ENCODE measurements at regions not wholly inside any gene's neighbourhood (a gene's known extent, or its start where the extent isn't known, plus 50 kb on each side); places are given as distances from the start of the nearest gene placed in this dataset.
"Not testable (repeated sequence)": the region's sequence is repeated elsewhere in the genome, so short reads cannot be mapped to it uniquely, and the experiment has no call there.

DNA sequence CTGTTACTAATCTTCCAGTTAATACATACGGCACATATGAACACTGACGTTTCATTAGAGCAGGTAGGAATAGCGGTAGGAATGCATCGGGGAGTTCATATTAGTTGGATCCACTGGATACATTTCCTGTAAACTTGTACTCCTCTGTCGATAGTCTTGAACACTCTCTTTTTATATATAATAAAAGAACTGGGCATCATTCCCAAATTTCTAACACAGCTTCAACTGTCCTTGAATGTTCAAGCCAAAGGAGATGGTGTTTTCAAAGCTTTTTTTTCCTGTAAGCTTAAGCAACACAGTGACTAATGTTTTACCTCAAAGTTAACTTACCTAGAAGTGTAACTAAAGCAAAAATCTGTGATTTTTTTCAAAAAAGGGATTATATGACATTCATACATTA, 195.3 kb downstream of the UTRN start:
- no peak for DNase-seq

DNA sequence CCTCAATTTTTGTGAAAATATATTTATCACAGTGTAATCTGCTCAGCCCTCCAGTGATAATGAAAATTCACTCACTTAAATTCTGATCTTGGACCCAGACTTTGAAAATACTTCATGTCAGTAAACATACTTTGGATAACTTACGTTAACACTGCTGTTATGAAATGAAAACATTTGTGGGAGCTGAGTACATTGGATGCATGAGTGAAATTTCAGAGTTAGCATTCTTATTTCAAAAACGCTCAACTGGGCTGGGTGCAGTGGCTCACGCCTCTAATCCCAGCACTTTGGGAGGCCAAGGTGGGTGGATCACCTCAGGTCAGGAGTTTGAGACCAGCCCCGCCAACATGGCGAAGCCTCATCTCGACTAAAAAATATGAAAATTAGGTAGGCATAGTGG, 196.4 kb downstream of the UTRN start:
- DNase-seq = no peak

DNA sequence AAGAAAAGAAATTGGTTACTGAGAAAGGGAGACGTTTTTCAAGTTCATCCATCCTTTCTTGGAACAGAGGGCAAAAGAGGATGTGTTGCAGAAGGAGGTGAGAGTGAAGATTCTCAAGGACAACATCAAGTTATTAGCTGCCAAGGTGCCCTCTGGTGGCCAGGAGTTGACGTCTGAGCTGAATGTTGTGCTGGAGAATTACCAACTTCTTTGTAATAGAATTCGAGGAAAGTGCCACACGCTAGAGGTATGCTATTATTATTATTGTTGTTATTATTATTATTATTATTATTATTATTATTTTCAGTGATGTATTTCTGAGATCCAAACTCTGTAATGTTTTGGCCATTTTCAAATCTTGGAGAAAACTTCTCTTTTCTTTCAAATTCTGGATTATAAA, 197.0 kb downstream of the UTRN start:
- DNase-seq = peak; percentile 79

DNA sequence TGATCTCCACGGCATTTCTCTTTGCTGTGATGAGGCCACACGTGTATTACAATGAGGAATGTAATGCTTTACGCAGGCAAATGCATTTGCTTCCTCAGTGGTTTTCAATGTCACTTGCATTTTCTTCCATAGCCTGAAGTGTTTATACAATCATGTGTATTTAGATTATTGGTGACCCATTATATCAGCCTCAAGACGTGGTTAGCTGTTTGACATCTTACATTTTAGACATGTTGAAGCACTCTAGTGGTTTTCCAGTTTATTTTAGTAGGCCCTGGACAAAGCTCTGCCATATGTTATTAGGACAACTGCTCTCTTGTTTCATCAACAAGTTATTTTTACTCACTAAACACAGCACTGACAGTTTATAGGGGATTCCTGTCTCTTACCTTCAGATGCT, 200.4 kb downstream of the UTRN start:
- DNase-seq = no peak

DNA sequence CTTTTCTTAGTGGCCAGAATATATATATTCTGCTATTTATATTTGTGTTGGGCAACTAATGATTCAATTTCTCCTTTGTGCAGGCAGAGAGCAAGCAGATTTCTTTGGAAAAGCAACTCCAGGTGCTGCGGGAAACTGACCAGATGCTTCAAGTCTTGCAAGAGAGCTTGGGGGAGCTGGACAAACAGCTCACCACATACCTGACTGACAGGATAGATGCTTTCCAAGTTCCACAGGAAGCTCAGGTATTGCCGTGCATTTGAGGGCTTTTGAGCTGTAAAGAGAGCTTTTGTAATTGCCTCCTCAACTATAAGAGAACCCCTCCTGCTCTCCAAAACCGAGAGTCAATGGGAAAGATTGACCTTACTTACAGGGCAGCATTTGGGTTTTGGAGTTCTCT, 203.5 kb downstream of the UTRN start:
- no peak for DNase-seq

DNA sequence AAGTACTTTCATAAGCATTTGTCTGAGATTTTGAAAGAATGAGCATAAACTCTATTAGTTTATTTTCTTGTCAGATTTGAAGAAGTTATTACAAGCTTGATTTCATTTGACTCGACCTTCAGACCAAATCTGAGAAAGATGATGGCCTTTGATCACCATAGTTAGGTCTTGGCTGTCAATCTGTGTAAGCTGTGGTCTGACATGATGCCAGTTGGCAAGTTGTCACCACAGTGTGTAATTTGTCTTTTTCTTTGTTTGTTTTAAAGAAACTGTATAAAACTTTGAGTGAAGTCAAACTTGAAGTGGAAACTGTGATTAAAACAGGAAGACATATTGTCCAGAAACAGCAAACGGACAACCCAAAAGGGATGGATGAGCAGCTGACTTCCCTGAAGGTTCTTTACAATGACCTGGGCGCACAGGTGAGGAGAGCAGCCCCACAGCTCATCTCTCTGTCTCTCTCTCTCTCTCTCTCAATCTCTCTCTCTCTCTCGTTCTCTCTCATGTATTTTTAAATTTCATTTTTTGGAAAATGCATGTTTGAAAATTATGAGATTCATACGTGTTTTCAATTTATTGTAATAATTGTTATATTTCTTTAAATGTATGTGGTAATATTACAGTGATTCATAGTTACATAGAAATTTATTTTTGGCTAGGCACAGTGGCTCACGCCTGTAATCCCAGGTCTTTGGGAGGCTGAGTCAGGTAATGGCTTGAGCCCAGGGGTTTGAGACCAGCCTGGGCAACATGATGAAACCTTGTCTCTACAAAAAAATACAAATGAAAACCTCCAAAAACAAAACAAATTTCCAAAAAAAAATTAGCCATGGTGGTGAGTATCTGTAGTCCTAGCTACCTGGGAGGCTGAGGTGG, 208.1 kb downstream of the UTRN start:
- no peak for DNase-seq

DNA sequence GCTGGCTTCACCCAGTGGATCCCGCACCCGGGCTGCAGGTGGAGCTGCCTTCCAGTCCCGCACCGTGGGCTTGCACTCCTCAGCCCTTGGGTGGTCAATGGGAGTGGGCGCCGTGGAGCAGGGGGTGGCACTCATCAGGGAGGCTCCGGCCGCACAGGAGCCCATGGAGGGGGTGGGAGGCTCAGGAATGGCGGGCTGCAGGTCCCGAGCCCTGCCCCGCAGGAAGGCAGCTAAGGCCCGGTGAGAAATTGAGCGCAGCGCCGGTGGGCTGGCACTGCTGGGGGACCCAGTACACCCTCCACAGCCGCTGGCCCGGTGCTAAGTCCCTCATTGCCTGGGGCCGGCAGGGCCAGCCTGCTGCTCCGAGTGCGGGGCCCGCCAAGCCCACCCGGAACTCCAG, 209.9 kb downstream of the UTRN start:
- DNase-seq = not testable (repeated sequence)

DNA sequence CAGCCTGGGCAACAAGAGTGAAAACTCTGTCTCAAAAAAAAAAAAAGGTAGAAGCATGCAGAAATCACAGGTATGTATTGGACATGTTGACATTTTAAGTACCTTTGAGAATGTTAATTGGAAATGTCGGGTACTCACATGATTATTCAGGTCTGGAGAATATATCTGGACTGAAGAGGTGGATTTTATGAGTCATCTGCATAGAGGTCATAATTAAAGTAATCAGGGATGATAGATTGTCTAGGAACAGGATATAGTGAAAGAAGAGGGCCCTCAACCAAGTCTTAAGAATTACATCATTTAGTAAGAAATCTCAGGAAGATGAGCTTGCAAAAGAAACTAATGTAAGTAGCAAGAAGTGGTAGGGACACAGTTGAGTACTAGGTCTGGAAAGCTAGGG, 212.5 kb downstream of the UTRN start:
- no peak for DNase-seq

DNA sequence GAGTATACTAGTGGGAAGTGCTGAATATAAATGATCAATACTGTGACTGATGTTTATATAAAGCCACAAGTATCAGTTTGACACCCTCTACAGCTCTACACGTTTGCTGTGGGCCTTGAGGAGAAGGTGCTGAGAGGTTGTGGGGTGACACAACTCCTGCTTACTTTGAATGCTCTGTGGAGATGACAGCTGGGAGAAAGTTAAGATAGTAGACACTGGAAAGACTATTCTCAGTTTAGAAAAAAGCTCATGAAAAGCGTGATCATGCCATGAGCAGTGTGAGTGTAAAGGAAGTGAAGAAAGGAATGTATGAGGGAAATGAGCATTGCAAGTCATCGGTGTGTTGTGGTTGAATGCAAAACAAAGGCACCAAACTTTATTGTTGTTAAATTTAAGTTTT, 215.8 kb downstream of the UTRN start:
- DNase-seq = no peak

DNA sequence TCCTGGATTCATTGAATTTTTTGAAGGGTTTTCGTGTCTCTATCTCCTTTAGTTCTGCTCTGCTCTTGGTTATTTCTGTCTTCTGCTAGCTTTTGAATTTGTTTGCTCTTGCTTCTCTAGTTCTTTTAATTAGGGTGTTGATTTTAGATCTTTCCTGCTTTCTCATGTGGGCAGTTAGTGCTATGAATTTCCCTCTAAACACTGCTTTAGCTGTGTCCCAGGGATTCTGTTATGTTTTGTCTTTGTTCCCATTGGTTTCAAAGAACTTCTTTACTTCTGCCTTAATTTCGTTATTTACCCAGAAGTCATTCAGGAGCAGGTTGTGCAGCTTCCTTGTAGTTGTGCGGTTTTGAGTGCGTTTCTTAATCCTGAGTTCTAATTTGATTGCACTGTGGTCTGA, 220.1 kb downstream of the UTRN start:
- not testable (repeated sequence) for DNase-seq

DNA sequence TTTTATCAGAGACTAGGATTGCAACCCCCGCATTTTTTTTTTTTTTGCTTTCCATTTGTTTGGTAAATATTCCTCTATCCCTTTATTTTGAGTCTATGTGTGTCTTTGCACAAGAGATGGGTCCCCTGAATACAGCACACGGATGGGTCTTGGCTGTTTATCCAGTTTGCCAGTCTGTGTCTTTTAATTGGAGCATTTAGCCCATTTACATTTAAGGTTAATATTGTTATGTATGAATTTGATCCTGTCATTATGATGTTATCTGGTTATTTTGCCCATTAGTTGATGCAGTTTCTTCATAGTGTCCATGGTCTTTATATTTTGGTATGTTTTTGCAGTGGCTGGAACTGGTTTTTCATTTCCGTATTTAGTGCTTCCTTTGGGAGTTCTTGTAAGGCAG, 220.9 kb downstream of the UTRN start:
- DNase-seq = not testable (repeated sequence)

DNA sequence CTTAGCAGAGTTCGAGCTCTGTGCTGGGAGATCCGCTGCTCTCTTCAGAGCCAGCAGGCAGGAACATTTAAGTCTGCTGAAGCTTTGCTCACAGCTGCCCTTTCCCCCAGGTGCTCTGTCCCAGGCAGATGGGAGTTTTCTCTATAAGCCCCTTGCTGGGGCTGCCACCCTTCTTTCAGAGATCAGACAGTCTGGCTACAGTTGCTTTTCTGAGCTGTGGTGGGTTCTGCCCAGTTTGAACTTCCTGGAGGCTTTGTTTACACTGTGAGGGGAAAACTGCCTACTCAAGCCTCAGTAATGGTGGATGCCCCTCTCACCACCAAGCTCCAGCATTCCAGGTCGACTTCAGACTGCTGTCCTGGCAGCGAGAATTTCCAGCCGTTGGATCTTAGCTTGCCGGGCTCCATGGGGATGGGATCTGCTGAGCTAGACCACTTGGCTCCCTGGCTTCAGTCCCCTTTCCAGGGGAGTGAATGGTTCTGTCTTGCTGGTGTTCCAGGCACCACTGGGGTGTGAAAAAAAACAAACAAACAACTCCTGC, 222.7 kb downstream of the UTRN start:
- not testable (repeated sequence) for DNase-seq

DNA sequence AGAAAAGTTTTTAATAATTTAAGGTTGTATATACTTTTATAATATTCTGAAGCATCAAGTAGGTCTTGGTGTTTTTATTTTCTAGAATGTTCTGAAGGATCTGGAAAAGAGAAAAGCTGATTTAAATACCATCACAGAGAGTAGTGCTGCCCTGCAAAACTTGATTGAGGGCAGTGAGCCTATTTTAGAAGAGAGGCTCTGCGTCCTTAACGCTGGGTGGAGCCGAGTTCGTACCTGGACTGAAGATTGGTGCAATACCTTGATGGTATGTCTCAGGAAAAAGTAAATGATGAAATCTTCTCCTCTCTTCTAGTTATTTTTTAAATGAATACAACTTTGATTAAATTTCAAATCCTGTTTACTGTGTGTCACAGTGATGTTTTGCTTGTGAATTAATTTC, 225.7 kb downstream of the UTRN start:
- DNase-seq = no peak

DNA sequence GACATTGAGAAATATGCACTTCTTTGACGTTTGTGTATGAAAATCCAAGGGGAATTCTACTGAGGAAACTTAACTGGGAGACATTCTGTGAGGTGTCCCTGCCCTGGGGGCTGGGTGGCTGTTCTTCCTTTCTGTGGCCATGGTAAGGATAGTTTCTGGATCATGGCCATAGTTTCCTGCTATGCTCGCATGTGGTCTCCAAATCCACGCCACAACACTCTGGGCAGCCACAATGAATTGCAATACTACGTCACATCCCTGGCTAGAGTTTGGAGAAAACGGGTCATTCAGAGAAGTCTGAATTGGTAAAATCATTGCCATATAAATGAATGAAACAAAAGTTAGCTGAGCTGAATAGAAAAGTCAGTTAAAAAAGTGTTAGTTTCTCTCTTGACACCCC, 230.6 kb downstream of the UTRN start:
- no peak for DNase-seq

DNA sequence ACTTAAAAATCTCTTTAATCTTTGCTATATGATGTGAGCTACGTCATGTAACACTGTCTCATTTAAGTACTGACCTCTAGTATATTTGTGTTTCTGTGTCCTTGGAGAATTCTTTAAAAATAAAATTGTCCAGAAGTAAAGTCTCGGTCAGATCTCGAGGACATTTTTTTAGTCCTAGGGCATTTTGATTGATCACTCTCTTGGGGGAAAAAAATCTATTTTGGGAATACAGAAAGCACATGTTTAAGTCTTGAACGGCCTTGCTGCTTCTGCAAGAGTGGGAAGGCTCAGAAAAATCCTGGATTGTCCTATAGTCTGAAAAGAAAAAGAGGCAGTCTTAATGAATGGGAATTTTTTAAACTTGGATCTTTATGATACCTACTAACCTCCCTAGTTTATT, 234.3 kb downstream of the UTRN start:
- no peak for DNase-seq

DNA sequence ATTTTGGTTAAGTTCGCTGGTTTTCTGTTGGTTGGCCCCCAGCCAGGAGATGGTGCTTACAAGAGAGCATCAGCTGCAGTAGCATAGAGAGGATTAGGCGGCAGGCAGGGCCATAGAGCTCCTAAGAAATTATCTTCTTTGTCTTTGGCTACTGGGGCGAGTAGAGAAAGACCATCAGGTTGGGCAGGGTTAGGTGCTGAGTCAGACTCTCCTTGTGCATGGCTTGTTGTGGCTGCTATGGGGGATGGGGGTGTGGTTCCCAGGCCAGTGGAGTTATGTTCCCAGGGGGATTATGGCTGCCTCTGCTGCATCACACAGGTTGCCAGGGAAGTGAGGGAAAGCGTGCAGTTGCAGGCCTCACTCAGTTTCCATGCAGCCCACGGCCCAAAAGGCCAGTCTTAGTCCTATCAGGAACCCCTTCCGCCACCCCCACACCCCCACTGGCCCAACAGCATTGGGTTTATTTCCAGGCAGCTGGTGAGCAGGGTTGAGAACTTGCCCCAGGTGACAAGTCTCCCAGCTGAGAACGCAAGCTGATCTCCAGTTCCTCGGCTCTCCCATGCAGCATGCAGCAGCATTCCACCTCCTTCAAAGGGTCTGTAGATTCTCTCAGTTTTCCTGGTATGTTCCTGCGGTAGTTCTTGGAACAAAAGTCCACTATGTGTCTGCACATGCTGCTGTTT, 243.7 kb downstream of the UTRN start:
- peak; percentile 20 for DNase-seq

DNA sequence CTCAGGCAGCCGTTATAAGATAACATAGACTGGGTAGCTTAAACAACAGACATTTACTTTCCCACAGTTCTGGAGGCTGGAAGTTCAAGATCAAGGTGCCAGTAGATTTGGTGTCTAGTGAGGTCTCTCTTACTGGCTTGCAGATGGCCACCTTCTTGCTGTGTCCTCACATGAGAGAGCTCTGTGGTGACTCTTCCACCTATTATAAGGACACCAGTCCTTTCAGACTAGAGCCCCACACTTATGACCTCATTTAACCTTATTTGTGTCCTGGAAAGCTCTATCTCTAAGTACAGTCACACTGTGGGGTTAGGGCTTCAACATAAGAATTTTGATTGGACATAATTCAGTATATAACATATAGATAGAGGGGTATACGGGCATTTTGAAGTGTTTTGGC, 245.0 kb downstream of the UTRN start:
- DNase-seq = no peak

DNA sequence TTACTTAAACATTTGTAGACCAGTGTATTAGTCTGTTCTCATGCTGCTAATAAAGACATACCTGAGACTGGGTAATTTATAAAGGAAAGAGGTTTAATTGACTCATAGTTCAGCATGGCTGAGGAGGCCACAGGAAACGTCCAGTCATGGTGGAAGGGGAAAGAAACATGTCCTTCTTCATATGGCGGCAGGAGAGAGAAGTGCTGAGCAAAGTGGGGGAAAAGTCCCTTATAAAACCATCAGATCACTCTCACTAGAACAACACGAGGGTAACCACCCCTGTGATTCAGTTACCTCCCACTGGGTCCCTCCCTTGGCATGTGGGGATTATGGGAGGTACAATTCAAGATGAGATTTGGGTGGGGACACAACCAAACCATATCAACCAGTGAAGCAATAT, 247.1 kb downstream of the UTRN start:
- DNase-seq = not testable (repeated sequence)

DNA sequence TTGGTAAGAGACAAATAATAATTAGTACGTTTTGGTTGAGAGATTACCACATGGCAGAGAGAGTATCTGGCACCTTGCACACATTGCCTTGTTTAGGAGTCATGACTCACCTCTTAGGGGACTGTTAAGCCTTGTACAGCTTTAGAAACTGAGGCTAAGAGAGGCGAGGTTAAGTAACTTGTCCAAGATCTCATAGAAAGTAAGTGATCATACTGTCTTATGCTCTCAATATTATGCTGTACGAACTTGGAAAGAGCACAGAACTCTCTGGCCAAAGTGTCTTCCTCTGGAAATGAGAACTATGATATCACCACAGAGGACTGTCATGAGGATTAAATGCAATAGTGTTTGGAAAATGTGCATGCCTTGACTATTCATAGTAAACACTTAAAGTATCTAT, 249.0 kb downstream of the UTRN start:
- DNase-seq = no peak

DNA sequence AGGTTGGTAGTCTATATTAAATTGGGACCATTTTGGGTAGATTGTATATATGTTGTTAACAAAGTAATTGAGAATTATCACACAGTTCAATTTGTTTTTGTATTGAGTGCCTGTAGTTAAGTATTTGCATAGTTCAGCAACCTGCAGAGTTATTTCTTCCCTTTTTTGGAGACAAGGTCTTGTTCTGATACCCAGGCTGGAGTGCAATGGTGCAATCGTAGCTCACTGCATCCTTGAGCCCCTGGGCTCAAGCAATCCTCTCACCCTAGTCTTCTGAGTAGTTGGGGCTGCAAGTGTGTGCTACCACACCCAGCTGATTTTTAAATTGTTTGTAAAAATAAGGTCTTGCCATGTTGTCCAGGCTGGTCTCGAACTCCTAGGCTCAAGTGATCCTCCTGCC, 250.5 kb downstream of the UTRN start:
- DNase-seq = no peak

DNA sequence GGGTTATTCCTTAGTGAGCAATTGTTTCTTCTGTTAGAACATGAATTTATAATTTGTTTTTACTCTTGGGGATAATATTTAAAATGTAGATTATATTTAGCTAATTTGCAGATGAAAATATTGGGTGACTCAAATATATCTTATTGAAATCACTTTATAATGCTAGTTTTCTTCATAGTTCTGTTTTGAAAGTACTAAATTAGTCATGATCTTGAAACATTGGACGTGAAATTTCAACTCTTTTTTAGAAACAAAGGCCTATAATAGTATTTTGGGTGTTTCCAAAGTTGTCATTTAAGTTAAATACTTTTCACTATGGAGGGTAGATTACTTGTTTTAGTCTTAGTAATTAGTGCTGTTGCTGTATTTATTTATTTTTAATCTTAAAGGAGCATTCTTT, 250.9 kb downstream of the UTRN start:
- no peak for DNase-seq

DNA sequence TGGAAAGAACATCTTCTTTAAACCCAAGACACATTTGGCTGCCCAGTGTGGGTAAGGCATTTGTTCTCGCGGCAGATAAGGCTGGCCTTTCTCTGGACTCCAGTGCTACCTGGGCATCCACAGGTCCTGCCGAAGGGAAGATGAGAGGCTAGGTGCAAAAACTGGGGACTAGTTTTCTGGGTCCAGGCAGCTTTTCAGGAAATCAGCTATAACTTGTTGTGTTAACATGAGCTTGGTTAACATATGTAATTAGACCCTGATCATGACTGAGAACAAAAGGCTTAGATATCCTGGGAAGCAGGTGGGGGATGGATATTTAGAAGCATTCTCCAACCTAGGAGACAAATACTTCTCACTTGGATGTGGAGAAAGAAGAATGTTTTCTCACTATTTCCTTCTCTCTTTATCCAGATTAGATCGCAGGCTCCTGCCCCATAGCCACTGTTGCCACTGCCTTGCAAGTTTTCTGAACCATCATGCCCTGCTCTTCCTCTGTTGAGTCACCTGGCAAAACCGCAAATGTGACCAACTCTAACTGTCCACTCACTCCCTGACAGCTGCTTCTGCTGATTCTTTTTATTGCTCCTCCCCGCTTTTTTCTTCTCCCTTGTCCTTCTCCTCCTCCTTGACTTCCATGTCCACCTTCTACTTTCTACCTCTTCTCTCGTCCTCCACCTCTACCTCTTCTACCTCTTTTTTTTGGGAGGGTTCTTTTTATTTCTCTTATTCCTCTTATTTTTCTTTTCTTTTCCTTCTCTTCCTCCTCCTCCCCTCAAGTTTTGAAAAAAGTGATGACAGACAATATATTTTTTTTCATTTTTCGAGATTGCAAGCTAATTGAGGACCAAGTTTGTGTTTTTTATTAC, 258.1 kb downstream of the UTRN start:
- peak; percentile 70 for DNase-seq

DNA sequence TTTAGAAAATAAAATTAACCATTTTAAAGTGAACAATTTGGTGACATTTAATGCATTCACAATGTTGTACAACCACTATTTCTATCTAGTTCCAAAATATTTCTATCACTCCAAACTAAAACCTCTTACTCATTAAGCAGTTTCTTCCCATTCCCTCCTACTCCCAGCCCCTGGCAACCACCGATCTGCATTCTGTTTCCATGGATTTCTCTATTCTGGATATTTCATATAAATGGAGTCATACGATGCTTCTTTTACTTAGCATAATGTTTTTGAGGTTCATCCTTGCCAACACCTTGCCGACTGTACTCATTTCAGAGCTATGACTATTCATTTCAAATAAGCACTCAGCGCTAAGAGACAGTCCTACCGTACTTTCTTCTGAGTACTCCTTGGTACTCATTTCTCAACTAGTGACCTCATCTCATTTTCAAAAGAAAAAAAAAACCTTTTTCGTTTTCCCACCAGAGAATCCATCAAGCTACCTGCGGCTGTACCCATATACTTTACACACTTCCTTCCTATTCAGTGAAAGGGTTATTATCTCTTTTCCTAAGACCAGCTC, 259.2 kb downstream of the UTRN start:
- no peak for DNase-seq

Measured in EL (cell line).